HG02884 (cell line): ENCODE measurements at regions not wholly inside any gene's neighbourhood (a gene's known extent, or its start where the extent isn't known, plus 50 kb on each side); places are given as distances from the start of the nearest gene placed in this dataset.

Experiments used
- ATAC-seq: cut with Tn5 transposase; IDR thresholded peaks from one replicate; pipeline ENCODE4 v1.9.1; 2021; ENCODE audit warnings: mild to moderate bottlenecking, moderate library complexity; ENCODE audit not compliant: unreplicated experiment

DNA sequence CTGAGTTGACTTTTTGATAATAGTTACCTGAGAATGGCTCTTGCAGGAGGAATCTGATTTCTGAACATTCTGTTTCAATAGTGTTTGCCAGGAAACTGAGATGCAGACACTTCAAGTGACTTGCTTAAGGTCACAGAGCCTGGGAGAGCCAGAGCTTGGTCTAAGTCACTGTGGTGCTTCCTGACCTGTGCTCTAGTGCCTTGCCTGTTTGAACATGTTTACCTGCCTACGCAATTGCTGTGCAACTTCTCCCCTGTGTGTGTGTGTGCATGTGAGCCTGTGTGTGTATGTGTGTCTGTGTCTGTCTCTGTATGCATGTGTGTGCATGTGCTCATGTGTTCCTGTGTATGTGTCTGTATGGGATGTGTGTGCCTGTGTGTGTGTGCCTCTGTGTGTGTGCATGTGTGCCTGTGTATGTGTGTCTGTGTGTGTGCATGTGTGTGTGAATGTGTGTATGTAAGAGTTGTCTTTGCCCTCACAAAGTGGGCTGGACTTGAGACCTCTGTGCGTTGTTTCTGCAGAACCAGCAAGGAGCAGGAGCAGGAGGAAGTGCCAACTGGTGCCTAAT, 185.8 kb downstream of the GADD45G start:
- no peak for ATAC-seq

DNA sequence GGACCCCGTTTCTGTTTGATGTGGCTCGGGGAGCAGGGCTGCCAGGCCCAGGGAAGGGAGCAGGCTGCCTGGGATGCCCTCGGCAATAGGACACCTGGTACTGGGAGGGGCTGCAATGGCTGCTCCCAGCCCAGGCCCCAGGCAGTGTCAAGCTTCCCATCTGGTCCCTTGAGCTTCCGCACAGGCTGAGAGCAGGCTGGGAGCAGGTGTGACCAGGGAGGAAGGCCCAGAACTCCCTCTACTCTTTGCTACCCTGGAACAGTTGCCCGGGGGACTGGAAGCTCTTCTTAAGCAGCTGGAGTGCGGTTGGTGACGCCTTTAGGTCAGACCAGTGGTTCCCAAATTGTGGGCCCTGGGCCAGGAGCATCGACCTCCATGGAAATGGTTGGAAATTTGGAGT, 186.9 kb downstream of the GADD45G start:
- no peak for ATAC-seq

DNA sequence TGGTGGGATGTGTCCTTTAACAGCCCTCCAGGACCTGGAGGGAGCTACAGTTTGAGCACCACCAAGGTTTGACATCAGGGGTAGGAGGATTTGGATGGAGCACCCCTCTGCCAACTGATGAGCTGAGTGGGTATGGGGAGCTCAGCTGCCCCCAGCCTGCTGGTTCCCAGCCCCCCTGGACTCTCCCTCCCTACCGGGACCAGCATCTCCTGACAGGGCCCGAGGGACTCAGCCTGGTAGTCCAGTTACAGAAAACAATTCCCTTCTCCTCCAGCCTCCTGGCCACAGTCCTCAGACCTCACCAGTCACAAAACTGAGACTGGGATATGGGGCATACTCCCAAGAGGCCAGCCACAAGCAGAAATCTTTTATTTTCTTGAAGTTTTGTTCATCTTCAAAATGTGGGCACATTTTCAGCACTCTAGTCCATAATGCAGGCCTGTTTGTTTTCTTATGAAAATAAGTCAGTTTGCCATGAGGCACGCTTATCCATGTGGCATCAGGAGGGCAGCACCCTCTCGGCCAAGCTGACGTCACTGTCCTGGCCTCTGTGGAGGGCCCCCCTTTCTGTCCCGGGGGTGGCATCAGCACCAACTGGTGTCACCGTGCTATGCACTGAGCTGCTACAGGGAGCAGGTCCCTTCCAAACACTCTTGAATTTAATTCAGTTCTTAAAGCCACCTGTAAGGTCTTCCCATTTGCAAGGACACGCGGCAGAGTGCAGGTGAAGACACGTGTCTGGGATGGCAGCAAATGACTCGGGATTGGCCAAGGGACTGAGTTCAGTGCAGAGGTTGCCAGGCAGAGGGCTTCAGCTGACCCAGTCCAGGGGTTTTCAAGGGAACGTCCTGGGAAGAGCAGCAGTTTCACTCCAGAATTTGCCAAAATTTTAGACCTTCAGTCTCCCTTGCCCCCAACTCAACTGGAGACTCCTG, 187.6 kb downstream of the GADD45G start:
- no peak for ATAC-seq

DNA sequence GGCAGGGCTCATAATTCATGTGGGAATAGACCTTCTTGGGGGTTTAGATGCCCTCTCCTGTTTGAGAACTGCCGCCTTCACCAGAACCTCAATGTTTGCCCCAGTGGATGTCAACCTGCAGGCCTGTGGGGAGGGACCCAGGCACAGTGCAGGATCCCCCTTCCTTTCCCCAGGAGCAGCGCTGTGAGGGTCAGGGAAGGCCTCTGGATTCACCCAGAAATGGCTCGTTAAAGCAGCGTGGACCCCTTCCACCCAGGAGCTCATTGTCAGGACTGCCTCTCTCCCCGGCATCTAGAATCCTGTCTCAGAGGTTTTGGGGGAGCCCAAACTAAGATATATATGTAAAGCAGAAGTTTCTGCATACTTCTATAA, 188.3 kb downstream of the GADD45G start:
- no peak for ATAC-seq

DNA sequence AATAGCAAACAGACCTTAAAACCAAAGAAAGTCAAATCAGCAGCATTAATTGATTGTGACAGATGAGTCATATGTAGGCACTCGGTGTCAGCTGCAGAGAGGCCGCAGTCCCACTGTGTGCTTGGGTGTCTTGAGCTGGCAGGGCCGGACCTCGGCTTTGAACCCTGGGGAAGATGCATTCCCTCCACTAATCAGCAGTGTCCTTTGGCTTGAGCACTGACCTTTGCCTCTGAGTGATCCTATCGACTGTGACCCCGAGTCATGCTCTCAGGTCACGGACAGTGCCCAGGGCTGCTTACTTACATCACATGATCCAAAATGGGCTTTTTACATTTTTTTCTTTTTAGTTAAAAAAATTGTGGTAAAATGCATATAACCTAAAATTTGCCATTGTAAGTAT, 188.7 kb downstream of the GADD45G start:
- ATAC-seq: no peak

DNA sequence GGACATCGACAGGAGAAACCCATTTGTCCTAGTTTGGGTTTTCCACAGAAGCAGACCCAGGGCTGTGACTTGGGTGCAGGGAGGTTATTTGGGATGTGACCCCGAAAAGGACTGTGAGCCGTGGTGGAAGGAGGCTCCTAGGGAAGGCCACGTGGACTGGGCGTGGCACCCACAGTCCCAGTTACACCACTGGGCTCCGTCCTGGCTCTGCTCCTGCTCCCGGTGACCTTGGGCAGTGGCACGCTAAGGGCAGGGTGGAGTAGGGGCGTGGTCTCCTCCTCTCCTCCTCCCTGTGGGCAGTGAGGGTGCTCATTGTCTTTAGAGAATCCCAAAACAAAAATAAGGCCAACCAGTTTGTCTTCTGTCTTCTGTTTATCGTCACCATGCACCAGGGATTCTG, 190.1 kb downstream of the GADD45G start:
- ATAC-seq: no peak

DNA sequence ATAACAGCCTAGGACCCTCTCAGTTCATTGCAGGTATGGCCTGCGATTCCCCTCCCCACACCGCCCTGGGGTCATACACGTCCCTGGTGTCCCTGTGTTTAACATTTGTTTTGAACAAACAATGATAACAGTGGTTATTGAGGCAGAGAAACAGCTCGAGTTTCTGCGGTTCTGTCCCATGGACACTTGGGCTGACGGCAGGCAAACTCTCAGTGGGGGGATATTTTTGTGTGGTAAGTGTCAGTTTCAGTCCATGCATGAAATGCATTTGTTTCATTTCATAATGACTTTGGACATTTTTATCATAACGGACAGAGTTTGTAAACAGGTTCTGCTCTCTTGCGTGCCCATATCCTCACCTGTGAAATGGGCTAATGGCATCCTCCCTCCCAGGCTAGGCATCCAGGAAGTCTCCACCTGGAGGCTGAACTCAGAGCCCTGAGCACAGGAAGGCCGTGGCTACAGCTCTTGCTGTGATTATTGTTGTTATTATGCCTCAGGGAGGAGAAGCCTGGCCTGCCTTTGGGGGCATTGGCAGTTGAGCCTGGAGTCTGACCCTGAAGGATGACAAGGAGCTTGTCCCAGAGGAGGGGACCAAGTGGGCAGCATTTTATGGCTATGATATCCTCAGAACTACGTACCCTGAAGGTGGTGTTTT, 190.9 kb downstream of the GADD45G start:
- no peak for ATAC-seq

DNA sequence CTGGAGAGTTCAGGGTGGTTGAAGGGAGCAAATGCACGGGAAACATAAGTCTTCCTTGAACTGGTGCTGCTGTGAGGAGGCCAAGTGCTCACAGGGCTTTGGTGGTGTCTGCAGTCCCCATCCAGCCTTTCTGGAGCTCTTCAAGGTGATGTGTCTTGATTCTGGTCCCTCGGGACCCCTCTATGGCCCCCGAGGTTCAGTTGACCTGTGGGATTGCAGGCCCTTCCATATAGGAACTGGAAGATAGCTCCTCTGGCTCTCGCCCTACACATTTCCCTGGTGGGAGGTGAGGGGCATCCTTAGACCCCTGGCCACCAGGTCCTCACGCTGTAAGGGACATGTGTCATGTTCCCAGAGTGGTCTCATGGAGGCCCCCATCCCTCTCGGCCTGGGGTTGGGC, 191.8 kb downstream of the GADD45G start:
- ATAC-seq: no peak

DNA sequence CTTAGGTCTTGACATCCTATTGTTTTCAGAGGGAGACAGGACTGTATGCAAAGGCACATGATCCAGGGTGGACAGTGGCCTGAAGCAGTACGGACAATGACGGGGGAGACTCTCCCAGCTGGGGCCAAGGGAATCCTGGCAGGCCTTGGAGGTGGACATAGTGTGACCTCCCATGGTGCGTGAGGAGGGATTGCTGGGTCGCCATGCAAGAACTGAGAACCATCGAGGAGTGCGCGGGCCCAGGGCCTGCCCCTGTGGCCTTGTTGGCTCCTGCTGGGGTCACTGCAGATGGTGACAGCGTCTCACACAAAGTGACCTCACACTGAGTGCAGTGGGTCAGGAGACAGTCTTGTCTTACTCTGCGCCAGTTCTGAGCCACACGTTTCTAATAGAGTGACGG, 192.4 kb downstream of the GADD45G start:
- ATAC-seq: no peak

DNA sequence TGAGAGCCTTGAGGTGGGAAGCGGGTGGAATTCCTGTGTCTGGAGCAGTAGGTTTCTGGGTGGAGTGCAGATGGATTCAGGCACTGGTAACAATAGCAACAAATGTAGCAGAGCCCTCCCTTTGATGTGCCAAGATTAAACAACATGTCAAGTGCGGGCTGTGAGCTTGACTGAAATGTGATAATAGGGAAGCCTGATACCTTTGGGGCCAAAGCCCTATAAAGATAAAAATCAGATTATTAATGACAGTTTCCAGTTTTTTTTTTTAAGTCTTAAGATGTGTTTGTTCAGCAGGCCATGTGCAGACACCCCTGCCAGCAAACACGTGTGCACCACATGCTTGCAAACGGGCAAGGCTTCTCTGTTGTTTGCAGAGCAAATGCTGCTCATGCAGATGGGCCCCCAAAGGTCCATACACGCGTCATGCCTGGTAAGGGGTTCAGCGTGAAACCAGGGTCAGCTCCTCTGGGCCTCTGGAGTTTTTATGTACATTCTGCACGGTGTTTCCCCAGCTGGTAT, 193.2 kb downstream of the GADD45G start:
- ATAC-seq: no peak

DNA sequence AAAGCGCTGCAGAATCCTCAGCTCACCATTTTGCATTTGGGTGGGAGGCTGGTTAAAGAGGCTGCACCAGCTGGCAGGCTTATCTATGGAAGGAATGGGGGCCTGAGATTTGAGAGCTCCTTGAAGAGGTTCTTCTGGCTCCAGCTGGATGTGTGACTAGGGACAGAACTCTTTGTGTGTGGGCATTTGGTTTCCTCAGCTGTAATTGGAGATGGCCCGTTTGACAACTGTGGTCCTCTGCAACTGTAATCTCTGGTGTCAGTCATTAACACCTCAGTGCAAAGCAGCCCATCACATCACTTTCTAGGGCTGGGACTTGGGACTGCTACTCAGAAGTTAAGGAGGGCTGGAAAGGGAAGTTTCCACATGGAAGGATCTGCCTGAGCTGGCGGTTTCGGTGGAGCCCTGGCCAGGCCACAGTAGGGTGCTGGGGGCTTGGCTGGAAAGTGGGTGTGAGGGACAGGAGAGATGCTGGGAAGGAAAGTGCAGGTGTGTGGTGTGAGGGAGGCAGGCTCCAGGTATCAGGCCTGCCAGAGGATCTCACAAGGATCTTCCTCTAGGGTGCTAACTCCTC, 193.8 kb downstream of the GADD45G start:
- no peak for ATAC-seq

DNA sequence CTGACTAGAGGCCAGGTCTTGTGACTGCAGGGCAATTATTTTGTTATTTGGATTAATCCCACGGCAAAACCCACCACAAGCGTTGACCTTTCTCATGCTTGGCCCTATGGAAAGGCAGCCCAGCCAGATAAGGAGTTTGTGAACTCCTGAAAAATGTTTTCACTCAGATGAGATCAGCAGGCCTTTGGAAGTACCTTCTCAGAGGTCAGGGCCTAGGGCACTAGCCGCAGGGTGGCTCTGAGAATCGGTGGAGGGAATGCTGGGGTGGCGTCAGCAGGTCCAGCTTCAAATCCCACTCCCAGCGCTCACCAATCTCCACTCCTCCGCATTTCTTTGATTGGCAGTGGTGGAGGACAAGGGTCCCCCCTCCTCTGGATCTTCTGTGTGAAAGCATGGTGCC, 194.4 kb downstream of the GADD45G start:
- ATAC-seq: no peak

DNA sequence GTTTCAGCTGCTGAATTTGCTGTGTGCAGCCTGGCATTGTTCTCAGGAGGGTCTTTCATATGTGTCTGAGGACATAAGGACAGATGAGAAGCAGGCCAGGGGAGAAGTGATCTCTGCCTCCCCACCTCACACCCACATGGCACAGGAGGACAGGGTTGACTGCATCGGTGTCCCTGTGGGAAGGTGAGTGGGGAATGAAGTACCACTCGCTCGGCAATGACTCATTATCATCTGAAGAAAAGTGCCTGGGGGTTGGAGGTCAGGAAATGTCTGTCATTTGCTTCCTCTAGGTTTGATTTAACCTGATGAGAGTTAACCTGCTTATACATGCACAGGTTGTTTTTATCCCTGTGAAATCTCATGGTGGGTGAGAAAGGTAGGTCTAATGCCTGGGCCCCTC, 195.0 kb downstream of the GADD45G start:
- no peak for ATAC-seq

DNA sequence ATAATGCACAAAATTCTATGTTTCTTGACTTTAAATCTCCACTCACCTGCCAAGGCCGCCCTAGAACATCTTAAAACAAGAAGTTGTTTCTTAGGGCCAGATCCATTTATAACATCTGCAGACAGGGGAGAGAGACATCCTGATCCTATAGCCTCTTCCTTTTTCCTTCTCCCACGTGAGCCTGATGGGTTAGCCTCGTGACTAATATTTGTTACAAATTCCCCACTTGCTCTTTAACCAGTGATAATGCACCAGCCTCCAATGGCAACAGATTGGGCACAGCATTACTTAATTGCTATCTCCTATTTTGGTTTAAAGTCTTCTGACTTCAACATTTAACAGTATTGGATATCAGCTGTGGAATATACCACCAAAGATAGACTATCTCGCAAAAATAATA, 196.5 kb downstream of the GADD45G start:
- no peak for ATAC-seq

DNA sequence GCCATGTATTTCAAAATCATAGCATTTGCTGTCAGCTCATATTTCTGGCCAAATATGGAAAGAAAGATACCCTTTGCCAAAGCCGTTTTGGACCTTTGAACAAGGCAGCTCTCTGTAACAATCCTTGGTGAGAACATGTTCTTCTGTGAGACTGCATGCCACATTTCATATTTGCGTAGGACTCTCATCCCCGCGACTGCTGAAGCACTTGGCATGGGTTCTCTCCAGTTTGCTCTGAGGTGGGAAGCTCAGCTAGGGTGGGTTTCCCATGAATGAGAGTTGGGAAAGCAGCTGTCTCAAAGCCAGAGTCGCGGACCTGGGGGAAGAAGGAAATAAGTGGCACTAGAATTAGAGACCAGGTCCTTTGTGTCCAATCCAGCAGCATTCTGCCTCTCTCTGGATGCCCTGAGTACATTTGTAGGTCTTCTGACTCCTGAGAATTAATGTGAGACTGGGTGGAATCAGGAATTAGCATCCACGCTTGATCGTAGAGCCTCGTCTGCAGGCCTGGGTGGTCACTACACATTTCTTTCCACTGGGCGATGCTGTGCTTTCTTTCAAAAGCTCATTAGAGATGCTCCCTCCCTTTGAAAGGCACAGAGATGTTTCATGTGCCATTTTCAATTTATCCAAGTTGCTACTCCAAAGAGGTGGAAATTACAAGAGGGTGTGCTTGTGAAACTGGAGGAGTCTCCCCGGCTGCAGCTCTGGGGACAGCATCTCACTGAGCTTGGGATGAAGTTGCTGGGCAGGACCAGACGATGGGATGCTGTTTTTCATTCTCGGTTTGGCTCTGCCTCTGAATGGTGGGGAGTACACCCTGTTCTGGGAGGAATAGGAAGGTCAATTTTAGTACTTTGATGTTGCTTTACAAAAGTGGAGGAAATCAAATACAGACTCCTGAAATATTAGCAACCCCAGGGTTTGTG, 197.2 kb downstream of the GADD45G start:
- no peak for ATAC-seq

DNA sequence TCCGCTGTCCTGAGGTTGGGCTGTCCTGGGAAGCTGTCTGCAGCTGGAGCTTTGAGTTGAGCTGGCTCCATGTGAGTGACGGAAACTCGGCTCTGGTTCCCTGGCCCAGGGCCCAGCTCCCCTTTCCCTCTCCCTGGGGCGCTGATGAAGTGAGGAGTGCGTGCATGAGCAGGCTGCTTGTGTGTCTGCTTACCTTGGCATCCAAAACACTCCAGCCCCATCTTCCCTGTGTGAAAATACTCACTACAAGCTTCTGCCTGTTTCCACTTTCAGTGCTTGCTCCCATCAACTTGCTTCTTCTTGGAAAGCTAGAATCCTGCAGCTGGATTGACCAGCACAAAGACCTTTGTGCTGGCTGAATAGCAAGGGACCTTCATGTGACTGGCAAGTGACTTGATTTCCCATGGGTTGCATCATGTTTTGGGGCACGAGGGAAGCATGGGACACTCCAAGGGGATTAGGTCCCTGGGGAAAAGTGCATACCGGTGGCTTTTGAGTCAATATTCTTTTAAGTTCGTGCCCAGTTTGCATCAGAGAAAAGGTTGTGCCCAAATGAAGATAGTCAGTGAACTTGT, 198.1 kb downstream of the GADD45G start:
- ATAC-seq: no peak

DNA sequence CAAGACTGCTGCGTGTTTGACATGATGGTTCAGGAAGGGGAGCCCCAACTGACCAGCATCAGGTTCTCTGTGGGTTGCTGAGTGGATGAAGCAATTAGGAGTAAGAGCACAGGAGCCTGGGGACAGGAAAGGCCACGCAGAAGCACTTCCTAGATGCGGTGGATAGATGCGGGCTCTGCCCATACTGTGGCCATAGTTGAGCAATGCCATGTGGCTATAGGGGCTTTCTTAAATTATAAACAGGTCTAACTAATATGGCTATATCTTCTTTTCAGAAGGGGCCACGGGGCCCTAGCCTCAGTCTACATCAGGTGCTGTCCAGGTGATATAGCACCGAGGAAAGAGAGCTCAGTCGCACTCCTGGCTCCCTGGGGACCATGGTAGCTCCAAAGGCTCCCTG, 198.6 kb downstream of the GADD45G start:
- ATAC-seq: no peak

DNA sequence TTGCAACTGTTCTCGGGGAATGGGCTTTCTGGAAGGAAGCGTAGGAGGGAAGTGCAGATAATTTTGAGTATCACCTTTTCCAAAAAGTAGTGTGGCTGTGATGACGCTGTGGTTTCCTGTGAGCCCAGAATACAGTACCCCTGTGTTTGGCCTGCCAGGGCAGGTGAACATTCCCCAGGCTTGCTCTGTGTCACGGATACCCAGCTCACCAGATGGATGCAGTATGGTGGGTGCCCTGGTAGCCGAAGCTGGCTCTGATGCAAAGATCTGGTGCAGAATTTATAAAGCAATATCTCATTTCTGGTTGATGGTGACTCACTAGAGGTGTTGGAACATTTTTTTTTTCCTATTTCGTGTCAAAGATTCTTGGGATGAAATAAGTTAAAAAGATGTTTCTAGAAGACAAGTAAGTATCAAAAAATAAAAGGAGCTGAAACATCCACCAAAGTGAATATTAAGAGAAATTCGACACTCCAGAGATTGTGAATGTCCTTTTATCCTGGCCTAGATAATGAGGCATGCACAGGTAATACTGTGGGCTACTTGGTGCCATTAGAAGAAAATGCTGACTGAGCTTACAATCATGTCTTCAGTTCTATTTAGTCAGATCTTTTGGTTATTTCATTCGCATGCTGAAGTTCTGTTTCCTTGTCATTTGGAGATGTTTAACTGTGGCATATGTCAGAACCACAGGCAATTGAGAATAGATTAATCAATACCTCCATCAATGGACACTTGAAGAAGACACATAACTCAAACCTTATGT, 200.1 kb downstream of the GADD45G start:
- ATAC-seq: no peak

DNA sequence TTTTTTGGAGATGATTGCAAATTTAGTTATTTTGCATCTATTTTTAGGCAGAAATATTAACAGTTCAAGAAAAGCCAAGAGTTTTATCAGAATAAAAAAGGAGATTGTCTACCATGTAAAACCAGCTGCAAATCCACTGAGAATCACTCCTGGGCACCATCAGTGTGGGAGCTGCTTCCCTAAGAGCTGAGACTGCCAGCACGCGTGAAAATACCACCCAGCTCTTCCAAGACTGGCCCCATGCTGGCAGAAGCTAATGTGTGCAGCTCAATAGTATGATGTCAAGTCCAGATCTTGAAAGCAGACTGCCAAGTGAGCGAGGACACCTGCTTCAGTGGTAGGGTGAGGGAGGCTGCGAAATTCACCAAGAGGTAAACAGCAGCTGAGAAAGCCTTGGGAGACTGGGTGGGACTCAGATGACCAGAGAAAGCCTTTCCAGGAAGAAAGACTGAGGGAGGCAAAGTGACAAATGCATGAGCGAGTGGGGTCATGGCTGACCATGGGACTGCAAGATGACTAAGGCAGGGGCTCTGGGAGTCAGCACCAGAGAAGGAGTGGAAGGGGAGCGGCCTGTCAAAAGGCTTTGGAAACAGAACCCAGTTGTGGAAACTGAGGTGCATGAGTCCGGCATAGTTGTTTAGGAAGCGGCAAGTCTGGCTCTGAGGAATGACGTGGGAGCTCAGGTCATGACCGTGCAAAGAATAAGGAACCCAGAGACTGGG, 200.9 kb downstream of the GADD45G start:
- ATAC-seq: no peak
